Fibroblast of the aortic adventitia (primary cell): ENCODE measurements at regions not wholly inside any gene's neighbourhood (a gene's known extent, or its start where the extent isn't known, plus 50 kb on each side); places are given as distances from the start of the nearest gene placed in this dataset.

Experiments
- DNase-seq: peaks from one replicate; pipeline ENCODE4 v3.0.0-alpha.2; 2010; ENCODE audit warnings: low read depth
- H3K4me3 ChIP-seq: 2 replicates; pipeline ENCODE4 v1.5.1; 2011; ENCODE audit warnings: low read depth, mild to moderate bottlenecking, control low read depth, low read length, moderate library complexity
- TF ChIP-seq, protein P1 (sequence below): IDR thresholded peaks from 2 replicates; pipeline ENCODE4 v1.5.1; 2011; ENCODE audit warnings: mild to moderate bottlenecking, low read length, control low read depth, inconsistent platforms; ENCODE audit not compliant: insufficient read depth

DNA sequence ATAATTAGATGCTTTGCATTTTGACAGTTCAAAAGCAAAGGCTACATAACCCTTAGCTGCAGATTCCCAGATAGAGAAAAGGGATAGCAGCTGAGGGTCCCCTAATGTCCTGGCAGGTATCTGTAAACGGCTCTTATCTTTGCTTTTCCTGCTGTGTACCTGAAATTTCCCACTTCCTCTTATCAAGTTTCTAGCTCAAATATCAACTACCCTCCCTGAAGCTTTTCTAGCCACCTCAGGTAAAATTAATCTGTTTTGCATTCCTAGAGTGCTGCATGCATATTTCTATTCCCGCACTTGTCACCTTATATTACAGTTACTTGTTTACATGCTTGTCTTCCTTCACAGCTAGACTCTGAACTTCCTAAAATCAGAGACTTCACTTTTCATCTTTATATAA is 55.6 kb upstream of the STXBP5L start:
- H3K4me3 ChIP-seq, result no peak overlapping the region
- no peak for DNase-seq
- TF ChIP-seq, protein P1, sequence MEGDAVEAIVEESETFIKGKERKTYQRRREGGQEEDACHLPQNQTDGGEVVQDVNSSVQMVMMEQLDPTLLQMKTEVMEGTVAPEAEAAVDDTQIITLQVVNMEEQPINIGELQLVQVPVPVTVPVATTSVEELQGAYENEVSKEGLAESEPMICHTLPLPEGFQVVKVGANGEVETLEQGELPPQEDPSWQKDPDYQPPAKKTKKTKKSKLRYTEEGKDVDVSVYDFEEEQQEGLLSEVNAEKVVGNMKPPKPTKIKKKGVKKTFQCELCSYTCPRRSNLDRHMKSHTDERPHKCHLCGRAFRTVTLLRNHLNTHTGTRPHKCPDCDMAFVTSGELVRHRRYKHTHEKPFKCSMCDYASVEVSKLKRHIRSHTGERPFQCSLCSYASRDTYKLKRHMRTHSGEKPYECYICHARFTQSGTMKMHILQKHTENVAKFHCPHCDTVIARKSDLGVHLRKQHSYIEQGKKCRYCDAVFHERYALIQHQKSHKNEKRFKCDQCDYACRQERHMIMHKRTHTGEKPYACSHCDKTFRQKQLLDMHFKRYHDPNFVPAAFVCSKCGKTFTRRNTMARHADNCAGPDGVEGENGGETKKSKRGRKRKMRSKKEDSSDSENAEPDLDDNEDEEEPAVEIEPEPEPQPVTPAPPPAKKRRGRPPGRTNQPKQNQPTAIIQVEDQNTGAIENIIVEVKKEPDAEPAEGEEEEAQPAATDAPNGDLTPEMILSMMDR, result no peak

GRCh38 chr3:120853416-120853815 is 54.6 kb upstream of the STXBP5L start:
- H3K4me3 ChIP-seq, result no peak overlapping the region
- TF ChIP-seq, protein P1, result no peak
- DNase-seq, result no peak

DNA sequence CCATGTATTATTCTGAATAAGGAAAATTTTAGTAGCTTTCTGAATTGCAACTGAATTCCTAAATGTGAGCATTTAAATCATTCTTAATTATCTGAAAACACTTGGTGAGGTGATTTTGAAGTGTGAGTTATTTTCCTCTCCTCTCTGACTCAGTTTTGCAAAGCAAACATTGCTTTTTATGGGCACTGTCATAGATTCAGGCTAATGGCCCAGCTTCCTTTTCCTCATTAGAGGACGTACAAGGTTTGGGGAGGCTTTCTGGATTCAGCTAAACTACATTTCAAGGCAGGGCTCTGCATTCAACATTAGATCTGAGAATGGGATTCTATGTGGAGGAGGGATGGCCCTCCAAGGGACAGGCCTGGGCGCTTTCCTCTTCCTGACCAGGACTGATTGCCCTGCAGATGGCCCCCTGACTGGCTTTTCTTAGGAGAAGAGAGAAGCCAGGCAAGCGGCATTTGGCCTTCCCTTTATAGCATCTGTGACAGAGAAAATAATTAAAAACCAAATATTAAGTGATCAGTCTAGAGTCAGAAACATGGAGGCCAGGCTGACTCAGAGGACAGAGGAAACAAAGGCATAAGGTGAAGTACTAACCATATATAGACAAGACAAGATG is 53.0 kb upstream of the STXBP5L start:
- TF ChIP-seq, protein P1, result no peak
- DNase-seq, result no peak
- no peak overlapping the region for H3K4me3 ChIP-seq

DNA sequence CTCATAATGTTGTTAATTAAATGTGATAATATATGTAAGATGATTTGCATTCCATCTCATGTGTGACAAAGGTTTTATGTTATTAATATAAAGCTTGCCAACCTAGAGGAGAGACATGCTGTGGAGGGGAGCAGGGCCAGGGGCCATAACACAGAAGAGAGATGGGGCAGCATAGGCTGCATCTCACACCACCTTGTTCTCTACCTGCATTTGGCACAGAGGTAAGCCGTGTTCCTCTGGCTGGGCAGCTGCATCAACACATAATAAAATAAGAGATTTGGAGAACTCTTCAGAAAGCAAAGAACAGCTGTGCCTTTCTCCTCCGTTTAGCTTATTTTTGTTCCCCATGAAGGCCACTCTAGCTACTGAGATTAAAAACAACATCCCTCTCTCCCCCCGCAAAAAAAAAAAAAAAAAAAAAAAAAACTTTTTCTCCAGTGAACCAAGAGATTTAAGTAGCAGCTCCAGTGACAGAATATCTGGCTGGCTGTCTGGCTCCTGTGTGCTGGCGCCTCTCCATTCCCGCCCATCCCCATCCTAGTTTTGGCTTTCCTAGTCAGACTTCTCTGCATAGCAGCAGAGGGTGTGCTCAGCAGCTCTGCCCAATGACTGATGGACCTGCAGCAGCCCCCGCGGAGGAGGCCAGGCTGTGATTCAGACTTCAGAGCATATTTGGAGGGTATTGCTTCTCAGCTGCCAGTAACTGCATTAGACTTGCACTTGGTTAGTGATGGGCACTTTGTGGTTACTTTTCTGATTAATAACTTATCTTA is 52.2 kb upstream of the STXBP5L start:
- TF ChIP-seq, protein P1, result no peak
- DNase-seq, result peak; percentile 81
- no peak overlapping the region for H3K4me3 ChIP-seq
